Adrenal gland (tissue), 9 donors: ENCODE measurements at regions not wholly inside any gene's neighbourhood (a gene's known extent, or its start where the extent isn't known, plus 50 kb on each side); places are given as distances from the start of the nearest gene placed in this dataset.

Experiments used
- DNase-seq, 7 donors: peaks; one replicate each; pipeline ENCODE4 v3.0.0-alpha.2; 2019 to 2020
- H3K27ac ChIP-seq, 5 donors: fragments of 200-600 bp; sonication (generic) in 4 of 5; 1 replicate in 3 of 5; 2 replicates in 2 of 5; pipeline versions ENCODE4 v1.5.1 to v1.8.0; 2016 to 2020; ENCODE audit warnings: mild to moderate bottlenecking in 1 of 5
- H3K27me3 ChIP-seq: fragments of 200-600 bp; 2 replicates; pipeline ENCODE4 v1.8.0; 2021
- H3K36me3 ChIP-seq, 2 donors: fragments of 200-600 bp; replicated peaks in 1 of 2; 1 replicate in 1 of 2; 2 replicates in 1 of 2; pipeline versions ENCODE4 v1.5.1 to v1.8.0; 2018 to 2022
- H3K4me1 ChIP-seq, 2 donors: fragments of 200-600 bp; replicated peaks in 1 of 2; 1 replicate in 1 of 2; 2 replicates in 1 of 2; pipeline versions ENCODE4 v1.5.1 to v1.8.0; 2018 to 2021
- H3K4me3 ChIP-seq, 4 donors: fragments of 200-600 bp; sonication (generic) in 3 of 4; one replicate each; pipeline ENCODE4 v1.5.1; 2016 to 2018
- H3K9me3 ChIP-seq, 3 donors: fragments of 200-600 bp; sonication (generic) in 1 of 3; replicated peaks in 1 of 3; 1 replicate in 2 of 3; 2 replicates in 1 of 3; pipeline versions ENCODE4 v1.5.1 to v1.8.0; 2016 to 2021
- CTCF ChIP-seq, 6 experiments: fragments of 450-650 bp in 4 of 6; fragments of 200-600 bp in 2 of 6; sonication (generic) in 1 of 6; IDR thresholded peaks; 1 replicate in 5 of 6; 2 replicates in 1 of 6; pipeline versions ENCODE4 v1.5.1 to v1.8.0; 2016 to 2021; ENCODE audit warnings: antibody characterized with exemption in 6 of 6, mild to moderate bottlenecking in 2 of 6, moderate library complexity in 1 of 6
- POLR2A ChIP-seq, 2 donors: fragments of 450-650 bp; IDR thresholded peaks; one replicate each; pipeline ENCODE4 v1.6.1; 2017; ENCODE audit warnings: antibody characterized with exemption in 2 of 2, mild to moderate bottlenecking in 2 of 2, moderate library complexity in 1 of 2
- WGBS, 4 donors: extraction: QIAGEN DNeasy Blood & Tissue Kit in 2 of 4; methylation state at CpG; one replicate each; pipeline versions ENCODE4 v1.1.5 to v1.1.7; 2013 to 2017; 5-methylcytosine and 5-hydroxymethylcytosine counted together
- intact Hi-C, 2 donors: fragments of 100-400 bp; cut with DNase I; formaldehyde crosslinking; loops; one replicate each; pipeline versions ENCODE4 v1.14.1 to v1.15.0; 2022 to 2023
- donor health status: healthy with polysubstance abuse.
- donor health status: Bipolar disorder and iron deficiency.
- donor health status: DM: yes; HTN: yes; CAD: no.
- donor health status: DM: no; HTN: no; CAD: no.
- donor health status: DM: no; HTN: no; CAD: no.

- Histone ChIP-seq H3K27me3 (no peaks in the 10 kb centered on the region), H3K4me3 (no peak overlapping the region), H3K9me3 (no peaks in the 10 kb centered on the region), H3K27ac (no peak overlapping the region), H3K4me1 (peaks cover 0 to 23% of the 10 kb centered on the region in 2 donors), H3K36me3 (no peaks in the 10 kb centered on the region)
- TF ChIP-seq CTCF (IDR thresholded peaks at IDR 0.05) (no peak), POLR2A (IDR thresholded peaks at IDR 0.05) (no peak)
- intact Hi-C loops = no loop called here
- 89 to 94% (median 94%) methylated on average over 4 of the region's 4 CpGs for WGBS, 4 donors
- DNase-seq = no peak
Observed at GRCh38 chr14:71472356-71473340, 459.6 kb upstream of the RGS6 start.

GRCh38 chr14:71473843-71474242, 458.4 kb upstream of the RGS6 start:
- no peak for TF ChIP-seq CTCF (IDR thresholded peaks at IDR 0.05)
- no peak for TF ChIP-seq POLR2A (IDR thresholded peaks at IDR 0.05)
- intact Hi-C loops = no loop called here
- Histone ChIP-seq H3K36me3 (no peaks in the 10 kb centered on the region), H3K4me3 (no peak overlapping the region), H3K27ac (no peak overlapping the region), H3K9me3 (no peaks in the 10 kb centered on the region), H3K4me1 (peaks cover 0 to 23% of the 10 kb centered on the region in 2 donors), H3K27me3 (no peaks in the 10 kb centered on the region)
- 93 to 98% (median 97%) methylated on average over 2 of the region's 2 CpGs for WGBS, 4 donors
- DNase-seq = no peak

GRCh38 chr14:71474301-71475265, 457.6 kb upstream of the RGS6 start:
- Histone ChIP-seq H3K27ac (no peak overlapping the region), H3K27me3 (no peaks in the 10 kb centered on the region), H3K4me3 (no peak overlapping the region), H3K36me3 (no peaks in the 10 kb centered on the region), H3K9me3 (no peaks in the 10 kb centered on the region), H3K4me1 (peaks cover 0 to 23% of the 10 kb centered on the region in 2 donors)
- WGBS, 4 donors = 77 to 89% (median 83%) methylated on average over 4 of the region's 4 CpGs
- no peak for TF ChIP-seq CTCF (IDR thresholded peaks at IDR 0.05)
- TF ChIP-seq POLR2A (IDR thresholded peaks at IDR 0.05) = no peak
- intact Hi-C loops = no loop called here
- DNase-seq = no peak

DNA sequence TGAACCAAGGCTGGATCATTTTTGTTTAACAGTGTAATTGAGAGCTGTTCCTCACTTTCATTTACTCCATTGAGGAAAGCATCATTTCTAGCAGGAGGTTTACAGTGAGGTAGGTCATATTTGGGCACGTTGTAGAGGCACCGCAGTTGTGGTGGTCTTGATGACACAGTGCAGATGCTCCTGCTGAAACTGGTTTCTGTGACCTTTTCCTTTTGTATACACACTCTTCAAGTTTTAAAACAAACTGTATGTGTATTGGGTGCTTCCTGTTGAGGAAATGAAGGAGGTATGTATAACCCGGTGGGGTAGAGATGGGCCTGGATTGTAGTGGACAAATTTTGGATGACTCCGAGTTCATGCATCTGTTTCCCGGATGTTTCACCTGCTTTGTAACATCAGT, 456.3 kb upstream of the RGS6 start:
- TF ChIP-seq CTCF (IDR thresholded peaks at IDR 0.05) = no peak
- TF ChIP-seq POLR2A (IDR thresholded peaks at IDR 0.05) = no peak
- Histone ChIP-seq H3K9me3 (no peaks in the 10 kb centered on the region), H3K36me3 (no peaks in the 10 kb centered on the region), H3K4me1 (peaks cover 0 to 23% of the 10 kb centered on the region in 2 donors), H3K4me3 (no peak overlapping the region), H3K27ac (no peak overlapping the region), H3K27me3 (no peaks in the 10 kb centered on the region)
- 81 to 87% (median 83%) methylated on average over 5 of the region's 5 CpGs for WGBS, 4 donors
- intact Hi-C loops = no loop called here
- DNase-seq = no peak
